GM18520 (cell line): ENCODE measurements at regions not wholly inside any gene's neighbourhood (a gene's known extent, or its start where the extent isn't known, plus 50 kb on each side); places are given as distances from the start of the nearest gene placed in this dataset.

Experiments used
- ATAC-seq: cut with Tn5 transposase; IDR thresholded peaks from one replicate; pipeline ENCODE4 v1.9.1; 2021; ENCODE audit not compliant: unreplicated experiment

- no peak for ATAC-seq
Measured at GRCh38 chr16:86710602-86710950, 132.2 kb downstream of the FOXL1 start.

- no peak for ATAC-seq
Measured at GRCh38 chr16:86712158-86713009, 134.0 kb downstream of the FOXL1 start.

GRCh38 chr16:86713021-86713631 lies 134.8 kb downstream of the FOXL1 start:
- no peak for ATAC-seq

- no peak for ATAC-seq
Measured at GRCh38 chr16:86714166-86714565, 135.8 kb downstream of the FOXL1 start.

GRCh38 chr16:86716649-86717048 lies 138.3 kb downstream of the FOXL1 start:
- no peak for ATAC-seq

GRCh38 chr16:86718118-86718517 lies 139.8 kb downstream of the FOXL1 start:
- ATAC-seq = no peak

- no peak for ATAC-seq
Measured at GRCh38 chr16:86722970-86723369, 144.6 kb downstream of the FOXL1 start.

GRCh38 chr16:86723689-86724088 lies 145.3 kb downstream of the FOXL1 start:
- ATAC-seq = no peak

- no peak for ATAC-seq
Measured at GRCh38 chr16:86725401-86725800, 147.1 kb downstream of the FOXL1 start.

- ATAC-seq = no peak
Measured at GRCh38 chr16:86726340-86726739, 148.0 kb downstream of the FOXL1 start.

GRCh38 chr16:86727131-86727530 lies 148.8 kb downstream of the FOXL1 start:
- ATAC-seq = no peak

GRCh38 chr16:86727632-86728031 lies 149.3 kb downstream of the FOXL1 start:
- ATAC-seq = no peak

- no peak for ATAC-seq
Measured at GRCh38 chr16:86729686-86730085, 151.3 kb downstream of the FOXL1 start.

- no peak for ATAC-seq
Measured at GRCh38 chr16:86730086-86730485, 151.7 kb downstream of the FOXL1 start.

- ATAC-seq = no peak
Measured at GRCh38 chr16:86730597-86730996, 152.2 kb downstream of the FOXL1 start.

- no peak for ATAC-seq
Measured at GRCh38 chr16:86732621-86733295, 154.4 kb downstream of the FOXL1 start.

GRCh38 chr16:86733546-86734254 lies 155.4 kb downstream of the FOXL1 start:
- ATAC-seq = no peak

GRCh38 chr16:86734543-86735460 lies 156.5 kb downstream of the FOXL1 start:
- ATAC-seq = no peak

GRCh38 chr16:86735727-86736126 lies 157.4 kb downstream of the FOXL1 start:
- no peak for ATAC-seq

GRCh38 chr16:86736502-86736901 lies 158.2 kb downstream of the FOXL1 start:
- ATAC-seq = no peak
